CD4-positive, alpha-beta T cell treated with Interleukin-1 beta for 1 hour (primary cell): ENCODE measurements at regions not wholly inside any gene's neighbourhood (a gene's known extent, or its start where the extent isn't known, plus 50 kb on each side); places are given as distances from the start of the nearest gene placed in this dataset.
"Not testable (repeated sequence)": the region's sequence is repeated elsewhere in the genome, so short reads cannot be mapped to it uniquely, and the experiment has no call there.

Experiments used
- DNase-seq, 2 donors: peaks; one replicate each; pipeline ENCODE4 v3.0.0-alpha.2; 2020 to 2022

DNA sequence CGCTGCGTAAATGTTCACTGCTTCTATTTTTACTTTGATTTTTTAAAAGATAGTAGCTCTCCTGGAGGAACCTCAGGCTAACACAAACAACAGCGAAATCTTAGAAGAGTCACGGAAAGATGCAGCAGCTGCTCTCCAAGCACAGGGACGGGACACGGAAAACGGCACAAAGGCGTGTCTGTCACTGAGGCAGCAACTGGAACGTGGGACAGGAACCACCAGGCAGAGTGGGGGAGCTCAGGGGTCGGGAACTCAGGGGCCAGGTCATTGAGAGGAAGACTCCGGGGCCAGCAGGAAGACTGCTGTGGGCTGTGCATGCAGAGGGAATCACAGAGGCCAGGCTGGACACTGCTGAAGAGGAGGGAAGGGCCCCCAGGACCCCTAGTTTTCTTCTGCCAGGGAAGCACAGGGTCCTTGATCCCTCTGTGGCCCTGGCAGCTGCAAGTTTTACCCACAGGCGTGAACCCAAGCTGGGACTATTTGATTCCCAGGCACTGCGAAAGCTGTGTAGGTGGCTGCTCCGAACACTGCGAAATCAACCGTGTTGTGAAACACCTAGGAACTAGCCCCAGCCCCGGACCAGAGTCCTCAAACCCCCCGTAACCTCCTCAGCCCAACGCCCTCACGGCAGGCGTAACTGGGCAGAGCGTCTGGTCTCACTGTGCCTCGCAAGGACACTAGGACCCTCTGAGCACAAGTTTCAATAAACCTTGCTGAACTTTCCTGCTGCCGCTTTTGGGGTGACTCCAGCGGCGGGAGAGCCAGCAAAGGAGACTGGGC lies 263.0 kb downstream of the EIPR1 start:
- no peak for DNase-seq

DNA sequence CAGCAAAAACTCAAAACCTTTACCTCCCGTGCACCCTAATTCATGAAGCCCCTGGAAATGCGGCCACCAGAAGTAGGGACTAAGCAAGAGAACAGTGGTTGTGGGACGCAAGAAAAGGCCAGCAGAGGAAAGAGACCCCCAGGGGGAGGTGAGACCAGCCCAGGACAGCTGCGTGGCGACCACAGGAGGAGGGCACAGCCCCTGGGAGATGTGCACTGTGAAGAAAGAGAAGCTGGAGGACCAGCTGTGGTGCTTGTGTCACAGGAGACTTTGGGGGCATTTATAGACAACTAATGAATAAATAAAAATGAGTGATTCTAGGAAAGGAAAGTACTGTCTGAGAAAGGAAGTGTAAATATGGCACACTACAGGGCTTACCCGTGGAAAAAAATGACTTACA lies 263.8 kb downstream of the EIPR1 start:
- no peak for DNase-seq

DNA sequence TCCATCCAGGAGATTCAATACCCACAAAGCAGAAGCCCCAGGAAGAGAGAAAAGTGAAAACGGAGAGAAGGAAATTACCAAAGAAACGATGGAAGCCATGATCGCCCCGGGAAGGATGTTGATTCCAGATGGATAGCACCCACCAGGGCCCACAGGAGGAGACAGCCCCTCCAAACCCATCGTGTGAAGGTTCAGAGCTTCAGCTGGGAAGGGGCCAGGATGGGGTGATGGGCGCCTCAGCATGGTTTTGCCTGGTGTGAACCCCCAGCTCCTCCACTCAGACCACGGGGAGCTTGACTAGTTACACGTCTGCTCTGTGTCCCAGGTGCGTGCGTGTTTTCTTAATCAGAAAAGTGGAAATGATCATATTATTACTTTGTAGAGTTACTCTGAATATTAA lies 264.5 kb downstream of the EIPR1 start:
- no peak for DNase-seq

DNA sequence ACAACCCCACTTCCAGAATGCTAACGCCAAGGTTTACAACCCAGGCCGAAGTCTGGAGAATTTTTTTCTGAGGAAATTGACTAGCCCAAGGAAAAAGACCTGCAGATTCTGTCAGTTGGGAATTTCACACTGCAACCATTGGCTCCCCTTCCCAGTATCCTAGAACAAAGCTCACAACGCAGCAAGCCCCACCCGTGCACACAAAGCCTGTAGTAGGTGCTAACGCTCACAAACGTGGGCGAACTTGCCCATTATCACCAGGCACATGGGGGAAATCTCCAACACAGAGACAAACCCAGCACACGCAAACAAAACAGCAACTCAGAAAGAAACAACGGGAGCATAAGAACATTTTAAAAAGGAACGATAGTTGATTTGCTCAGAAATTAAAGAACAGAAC lies 265.1 kb downstream of the EIPR1 start:
- DNase-seq = no peak

DNA sequence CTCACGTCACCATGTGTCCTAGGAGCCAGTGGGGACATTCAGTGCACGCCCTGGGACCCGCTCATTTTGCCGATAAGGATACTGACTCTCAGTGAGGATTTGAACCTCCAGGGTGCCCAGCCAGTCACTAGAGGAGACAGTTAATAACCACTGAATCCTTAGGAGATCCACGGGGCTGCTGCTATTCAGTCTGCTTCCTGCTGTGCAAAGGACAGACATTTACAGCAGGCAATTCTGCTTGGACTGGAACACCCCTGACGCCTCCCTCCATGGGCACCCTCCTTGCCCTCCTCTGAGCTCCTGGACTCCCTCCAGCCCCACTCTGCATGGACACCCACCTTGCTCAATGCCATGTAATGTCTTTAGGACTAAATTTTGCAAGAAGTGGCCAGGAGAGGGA lies 265.5 kb downstream of the EIPR1 start:
- DNase-seq = no peak

DNA sequence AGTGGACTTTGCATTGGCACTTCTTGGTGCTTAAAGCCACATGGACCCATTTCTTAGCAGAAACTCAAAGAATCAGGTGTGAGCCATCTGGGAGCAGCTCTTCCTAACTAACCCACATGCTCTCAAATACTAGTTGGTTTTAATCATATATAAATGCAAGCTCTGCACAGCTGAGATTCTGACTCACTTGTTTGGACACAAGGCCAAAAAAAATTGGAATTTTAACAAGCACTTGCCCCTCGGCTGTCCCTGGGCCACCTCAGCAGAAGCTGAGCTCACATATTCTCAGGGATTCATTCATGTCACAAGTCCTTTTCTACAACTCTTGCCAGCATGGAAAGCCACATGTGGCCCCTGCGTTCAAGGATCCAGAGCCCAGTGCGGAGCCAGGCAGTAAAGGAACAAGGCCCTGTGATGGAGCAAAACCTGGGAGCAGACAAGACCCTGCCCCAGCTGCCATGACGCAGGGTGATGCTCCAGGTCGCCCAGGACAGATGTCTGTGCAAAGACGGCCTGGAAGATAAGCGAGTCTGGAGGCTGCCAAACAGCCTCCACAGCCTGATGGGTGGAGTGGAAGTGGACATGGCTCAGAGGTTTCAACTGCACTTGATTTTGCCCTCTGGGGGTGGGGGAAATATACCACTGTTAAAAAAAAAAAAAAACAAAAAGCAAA lies 266.5 kb downstream of the EIPR1 start:
- no peak for DNase-seq

DNA sequence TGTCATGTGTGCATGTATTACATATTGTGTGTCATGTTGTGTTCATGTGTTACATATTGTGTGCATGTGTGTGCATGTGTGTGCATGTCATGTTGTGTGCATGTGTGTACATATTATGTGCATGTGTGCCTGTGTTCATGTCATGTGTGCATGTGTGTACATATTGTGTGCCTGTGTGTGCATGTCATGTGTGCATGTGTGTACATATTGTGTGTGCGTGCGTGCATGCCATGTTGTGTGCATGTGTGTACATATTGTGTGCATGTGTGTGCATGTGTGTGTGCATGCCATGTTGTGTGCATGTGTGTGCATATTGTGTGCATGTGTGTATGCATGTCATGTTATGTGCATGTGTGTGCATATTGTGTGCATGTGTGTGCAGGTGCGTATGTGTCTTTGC lies 267.1 kb downstream of the EIPR1 start:
- no peak for DNase-seq

DNA sequence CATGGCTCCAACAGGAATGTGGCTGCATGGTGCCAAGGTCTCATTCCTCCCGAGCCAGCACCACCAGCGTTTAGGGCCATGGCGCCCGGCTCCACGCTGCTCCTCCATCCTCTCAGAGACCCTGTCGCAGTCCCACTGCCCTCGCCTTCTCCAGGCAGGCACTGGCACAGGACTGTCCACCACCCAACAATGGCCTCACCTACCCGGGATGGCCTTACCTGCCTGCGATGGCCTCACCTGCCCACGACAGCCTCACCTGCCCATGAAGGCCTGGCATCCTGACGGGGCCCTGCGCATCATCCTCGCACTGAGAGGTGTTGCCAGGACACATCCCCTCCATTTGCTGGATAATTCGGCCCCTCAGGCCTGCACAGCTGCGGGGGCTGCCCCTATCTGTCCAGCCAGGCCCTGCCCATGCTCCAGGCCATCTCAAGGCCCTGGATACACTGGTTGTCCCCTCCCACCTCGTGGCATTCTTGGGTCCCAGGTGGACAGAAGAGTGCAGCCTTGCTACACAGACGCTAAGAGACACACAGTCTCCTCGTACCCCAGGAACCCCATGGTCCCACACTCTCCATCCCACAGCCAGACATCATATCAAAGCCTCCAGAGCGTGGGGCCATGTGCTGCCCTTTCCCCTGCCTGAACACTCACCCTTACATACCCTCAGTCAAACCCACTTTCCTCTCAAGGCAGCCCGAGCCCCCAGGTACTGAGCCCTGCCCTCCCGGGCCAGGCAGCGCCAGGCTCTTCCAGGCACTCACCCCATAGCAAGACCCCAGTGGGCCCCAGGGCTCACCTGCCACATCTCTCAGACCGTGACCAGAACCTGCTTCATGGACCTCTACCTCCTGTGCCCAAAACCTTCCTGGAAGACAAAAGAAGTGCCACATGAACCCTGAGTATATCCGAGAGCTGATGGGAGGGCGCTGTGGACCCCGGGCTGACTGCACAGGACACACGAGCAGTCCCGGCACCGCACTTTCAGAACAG lies 268.6 kb downstream of the EIPR1 start:
- no peak for DNase-seq

DNA sequence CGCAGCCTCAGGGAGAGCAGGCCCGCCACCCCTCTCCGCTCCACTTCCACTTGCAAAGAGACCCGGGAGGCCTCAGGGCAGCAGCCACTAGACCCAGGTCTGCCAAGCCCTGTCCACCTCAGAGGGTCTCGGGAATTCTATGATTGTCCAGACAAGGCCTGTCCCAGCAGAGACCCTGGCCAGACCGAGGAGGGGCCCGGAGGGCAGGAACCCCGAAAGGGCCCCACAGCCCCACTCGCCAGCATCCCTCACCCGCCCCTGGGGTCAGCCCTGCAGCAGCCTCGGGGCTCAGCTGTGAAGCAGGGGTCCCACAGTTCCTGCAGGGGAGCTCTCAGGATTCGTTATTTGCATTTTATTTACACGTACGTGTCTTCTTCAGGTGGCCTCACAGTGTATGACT lies 269.5 kb downstream of the EIPR1 start:
- no peak for DNase-seq

DNA sequence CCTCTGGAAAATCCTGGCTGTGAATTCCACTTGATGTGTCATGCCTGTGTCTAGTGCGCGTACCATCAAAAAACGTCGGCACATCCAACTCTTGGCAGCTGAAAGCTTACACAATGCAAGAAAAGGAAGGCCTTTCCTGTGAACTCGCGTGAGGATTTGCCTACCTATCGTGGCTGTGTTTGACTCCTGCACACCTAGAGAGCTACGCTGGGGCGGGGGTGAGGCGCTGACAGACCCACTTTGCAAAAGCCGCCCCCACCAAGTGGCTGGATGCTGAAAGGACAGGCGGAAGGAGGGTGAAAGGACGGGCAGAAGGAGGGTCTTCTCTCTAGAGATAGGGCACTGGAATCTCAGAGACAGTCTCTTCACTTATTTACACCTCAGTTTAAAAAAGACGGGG lies 270.1 kb downstream of the EIPR1 start:
- no peak for DNase-seq

DNA sequence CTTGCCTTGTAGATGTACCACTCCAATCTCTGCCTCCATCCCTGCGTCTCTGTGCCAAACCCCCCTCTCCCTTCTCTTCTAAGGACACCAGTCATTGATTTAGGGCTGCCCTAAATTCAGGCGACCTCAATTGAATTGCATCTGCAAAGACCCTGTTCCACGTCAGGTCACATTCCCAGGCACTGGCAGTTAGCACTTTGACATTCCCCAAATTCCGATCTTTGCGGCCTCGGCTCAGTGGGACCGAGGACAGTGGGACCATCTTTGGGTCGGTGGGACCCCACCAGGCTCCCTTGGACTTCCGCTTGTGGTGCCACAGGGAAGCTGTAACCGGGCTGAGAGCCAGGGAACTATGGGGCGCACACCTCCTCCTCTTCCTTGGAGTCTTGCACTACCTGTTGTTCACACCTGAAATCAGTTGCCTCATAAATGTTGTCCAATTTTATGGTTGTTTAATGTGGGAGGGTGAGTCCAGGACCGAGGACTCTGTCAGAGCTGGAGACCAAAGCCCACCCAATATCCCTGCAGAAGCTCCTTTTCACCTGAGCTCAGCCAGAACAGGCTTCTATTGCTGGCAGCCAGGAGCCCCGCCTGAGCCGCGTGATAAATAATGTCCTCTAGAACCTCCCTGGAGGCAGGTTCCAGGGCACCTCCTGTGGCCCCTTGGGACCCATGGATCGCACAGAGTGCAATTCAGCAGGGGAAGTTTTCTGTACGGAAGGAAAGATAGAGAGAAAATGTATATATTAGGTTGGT lies 271.6 kb downstream of the EIPR1 start:
- DNase-seq = no peak

DNA sequence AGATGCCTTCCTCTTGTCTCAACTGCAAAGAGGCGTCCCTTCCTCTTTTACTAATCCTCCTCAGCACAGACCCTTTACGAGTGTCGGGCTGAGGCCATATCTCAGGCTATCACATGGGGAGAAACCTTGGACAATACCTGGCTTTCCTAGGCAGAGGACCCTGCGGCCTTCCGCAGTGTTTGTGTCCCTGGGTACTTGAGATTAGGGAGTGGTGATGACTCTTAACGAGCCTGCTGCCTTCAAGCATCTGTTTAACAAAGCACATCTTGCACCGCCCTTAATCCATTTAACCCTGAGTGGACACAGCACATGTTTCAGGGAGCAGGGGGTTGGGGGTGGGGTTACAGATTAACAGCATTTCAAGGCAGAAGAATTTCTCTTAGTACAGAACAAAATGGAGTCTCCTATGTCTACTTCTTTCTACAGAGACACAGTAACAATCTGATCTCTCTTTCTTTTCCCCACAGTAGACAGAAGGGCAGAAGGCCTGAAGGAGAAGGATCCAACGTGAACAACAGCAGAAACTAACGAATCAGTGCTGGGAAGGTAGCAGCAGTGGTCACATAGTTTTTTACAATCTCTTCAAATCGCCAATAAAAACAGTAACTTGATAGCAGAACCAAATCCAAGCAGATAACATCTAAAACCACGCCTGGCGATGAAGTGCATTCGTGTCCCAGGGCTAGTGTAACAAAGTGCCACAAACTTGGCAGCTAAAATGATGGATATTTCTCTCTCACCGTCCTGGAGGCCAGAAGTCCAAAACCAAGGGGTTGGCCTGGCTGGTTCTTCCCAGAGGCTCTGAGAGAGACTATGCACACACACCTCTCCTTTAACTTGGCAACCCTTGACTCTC lies 272.4 kb downstream of the EIPR1 start:
- not testable (repeated sequence) for DNase-seq

DNA sequence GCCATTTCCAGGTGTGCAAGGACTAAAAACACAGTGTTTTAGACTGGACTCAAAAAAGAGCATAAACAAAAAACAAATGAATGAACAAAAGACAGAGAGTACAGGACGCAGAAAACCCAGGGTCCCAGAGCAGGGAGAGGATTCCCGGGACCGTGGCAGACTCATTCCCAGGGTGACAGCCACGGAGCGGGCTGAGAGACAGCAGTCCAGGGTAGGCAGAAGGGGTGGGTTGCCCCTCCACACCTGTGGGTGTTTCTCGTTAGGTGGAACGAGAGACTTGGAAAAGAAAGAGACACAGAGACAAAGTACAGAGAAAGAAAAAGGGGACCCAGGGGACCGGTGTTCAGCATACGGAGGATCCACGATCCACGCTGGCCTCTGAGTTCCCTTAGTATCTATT lies 273.4 kb downstream of the EIPR1 start:
- no peak for DNase-seq

DNA sequence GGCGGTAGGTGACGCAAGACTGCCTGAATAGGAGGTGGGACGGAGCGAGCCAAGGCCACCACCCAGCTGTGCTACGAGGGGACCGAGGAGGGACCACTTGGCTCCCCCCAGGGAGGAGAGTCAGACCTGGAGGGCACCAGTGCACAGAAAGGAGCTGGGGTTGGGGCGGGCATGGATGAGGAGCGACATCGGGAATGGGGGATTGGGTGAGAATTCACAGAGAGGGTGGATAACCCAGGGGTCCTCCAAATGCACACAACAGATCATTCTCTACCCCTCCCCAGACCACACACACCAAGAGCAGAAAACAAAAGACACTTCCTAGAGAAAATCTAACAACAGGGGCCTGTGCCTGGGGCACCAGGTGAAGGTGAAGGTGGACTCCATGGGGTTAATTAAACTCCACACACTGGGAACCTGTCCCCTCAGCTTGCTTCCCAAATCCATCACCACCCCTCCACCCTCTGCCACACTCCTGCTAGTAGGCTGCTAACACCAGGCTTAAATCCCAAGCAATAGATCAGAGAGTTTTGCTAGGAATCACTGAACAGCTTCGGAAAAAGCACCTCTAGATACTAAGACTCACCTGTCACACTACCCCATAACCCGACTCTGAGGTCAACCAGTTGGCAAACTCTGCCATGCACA lies 274.6 kb downstream of the EIPR1 start:
- DNase-seq = no peak

DNA sequence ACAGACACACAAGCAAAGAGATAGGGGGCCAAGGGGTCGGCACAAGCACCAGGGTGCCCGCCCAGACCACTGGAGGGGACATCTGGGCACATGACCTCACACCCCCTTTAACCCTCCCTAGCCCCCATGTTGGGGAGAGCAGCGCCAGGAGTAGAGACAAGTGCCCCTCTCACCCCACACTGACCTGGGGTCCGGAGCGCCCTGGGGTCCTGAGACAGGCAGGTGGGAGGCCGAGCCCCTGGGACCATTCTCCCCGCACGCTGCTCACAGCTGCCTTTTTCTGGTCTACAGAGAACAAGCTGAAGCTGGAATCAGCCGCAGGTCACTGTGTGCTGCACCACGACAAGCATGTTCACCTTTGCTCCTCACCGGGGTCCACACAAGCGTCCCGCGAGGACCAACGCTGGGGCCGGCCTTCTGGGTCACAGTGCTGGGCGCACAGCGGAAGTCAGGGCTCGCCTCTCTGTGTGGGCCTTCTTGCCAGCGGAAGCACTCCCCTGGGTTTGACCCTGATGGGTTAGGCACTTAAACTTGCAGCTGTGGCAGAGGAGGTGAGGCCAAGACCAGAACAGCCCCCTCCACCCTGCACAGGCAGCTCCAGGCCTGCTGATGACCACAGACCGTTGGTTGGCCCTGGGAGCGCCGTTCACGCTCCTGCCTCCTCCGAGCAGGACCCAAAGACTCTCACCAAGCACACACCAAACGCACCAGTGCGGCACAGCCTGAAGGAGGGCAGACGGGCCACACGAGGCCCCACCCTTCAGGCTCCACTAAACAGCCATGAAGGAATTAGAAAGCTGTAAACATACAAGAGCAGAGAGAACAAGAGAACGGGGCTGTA lies 275.3 kb downstream of the EIPR1 start:
- DNase-seq = no peak

DNA sequence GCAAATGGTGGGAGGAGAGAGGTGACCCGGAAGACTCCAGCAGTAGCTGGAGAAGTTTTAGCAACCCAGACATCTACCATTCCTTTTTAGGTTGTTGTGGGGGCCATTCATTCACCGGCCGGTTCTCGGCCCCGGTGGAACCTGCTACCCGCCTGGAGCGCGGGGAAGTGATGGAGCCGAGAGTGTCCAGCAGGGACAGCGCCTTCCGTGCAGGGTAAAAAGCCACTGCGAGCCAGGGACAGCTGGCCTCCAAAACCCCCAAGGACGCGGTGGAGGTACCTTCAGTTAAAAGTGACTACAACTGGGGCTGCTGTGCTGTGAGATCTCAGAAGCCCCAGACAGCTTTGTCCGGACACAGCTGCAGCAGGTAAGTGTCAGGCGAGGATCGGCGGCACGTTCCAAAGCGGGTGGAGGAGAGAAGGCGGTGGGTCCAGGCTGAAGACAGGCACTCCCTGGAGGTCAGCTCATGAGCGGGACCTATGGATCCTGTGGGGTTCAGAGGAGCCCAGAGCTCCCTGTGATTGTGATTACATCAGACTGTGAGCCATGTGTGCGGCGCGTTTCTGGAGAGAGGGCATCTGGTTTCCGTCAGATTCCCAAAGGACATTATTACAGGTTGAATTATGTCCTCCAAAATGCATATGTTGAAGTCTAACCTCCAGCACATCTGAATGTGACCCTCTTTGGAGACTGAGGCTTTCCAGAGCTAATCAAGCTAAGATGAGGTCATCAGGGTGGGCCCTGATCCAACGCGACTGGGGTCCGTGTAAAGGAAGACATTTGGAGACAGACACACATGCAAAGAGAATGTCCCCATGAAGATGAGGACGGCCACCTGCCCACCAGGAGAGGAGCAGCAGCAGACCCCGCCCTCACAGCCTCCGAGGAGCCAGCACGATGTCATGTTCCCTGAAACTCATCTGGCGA lies 276.3 kb downstream of the EIPR1 start:
- no peak for DNase-seq

DNA sequence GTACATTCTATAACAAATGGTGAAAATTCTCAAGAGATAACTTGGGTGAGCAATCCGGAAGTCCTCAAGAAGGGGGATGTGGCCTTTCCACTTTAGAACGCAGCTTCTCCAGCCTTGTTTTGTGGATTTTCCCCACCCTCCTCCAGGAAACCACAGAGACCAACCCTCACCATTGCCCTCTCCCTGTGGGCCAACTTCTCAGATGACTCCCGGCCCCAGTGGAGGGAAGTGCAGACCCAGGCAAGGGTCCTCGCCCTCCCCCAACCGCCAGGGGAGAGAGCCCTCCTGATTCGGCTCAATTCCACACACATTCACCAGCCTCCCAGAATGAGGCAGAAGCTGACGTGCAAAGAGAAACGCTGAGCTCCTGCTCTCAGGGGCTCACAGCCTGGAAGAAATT lies 277.2 kb downstream of the EIPR1 start:
- DNase-seq = no peak

DNA sequence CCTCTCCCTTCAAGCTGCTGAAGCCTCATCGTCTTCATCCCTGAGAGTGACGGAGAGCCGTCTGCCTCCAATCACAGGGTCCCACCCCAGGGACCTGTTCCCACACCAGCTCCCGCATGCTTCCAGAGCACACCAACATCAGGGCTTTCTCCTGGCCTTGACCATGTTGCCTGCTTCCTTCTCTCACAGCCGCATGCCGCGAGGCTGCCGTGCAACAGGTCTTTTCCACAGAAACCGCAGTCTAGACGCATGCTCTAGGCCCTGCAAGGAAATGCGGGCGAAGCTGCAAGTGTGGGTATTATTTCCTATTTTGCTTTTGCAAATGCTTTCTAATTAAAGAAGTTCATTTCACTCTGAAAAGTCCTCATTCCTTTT lies 277.8 kb downstream of the EIPR1 start:
- DNase-seq = no peak
